Liver (tissue), 8 donors: ENCODE measurements at regions not wholly inside any gene's neighbourhood (a gene's known extent, or its start where the extent isn't known, plus 50 kb on each side); places are given as distances from the start of the nearest gene placed in this dataset.

Experiments used
- DNase-seq: peaks from one replicate; pipeline ENCODE4 v3.0.0-alpha.2; 2017; ENCODE audit warnings: low spot score
- H3K27ac ChIP-seq, 2 donors: one replicate each; pipeline ENCODE4 v1.7.0; 2013; ENCODE audit warnings: inconsistent platforms in 2 of 2, low read length in 2 of 2, control low read depth in 1 of 2, low read depth in 1 of 2, mild to moderate bottlenecking in 1 of 2
- H3K27me3 ChIP-seq, 4 donors: one replicate each; pipeline versions ENCODE4 v1.6.1 to v1.7.0; 2013; ENCODE audit warnings: low read length in 3 of 4, inconsistent platforms in 1 of 4, mild to moderate bottlenecking in 1 of 4, moderate library complexity in 1 of 4; ENCODE audit not compliant: control insufficient read depth in 4 of 4, insufficient read depth in 4 of 4
- H3K36me3 ChIP-seq, 4 donors: one replicate each; pipeline versions ENCODE4 v1.6.1 to v1.7.0; 2013; ENCODE audit warnings: low read length in 3 of 4, mild to moderate bottlenecking in 3 of 4, low read depth in 1 of 4, moderate library complexity in 1 of 4; ENCODE audit not compliant: control insufficient read depth in 4 of 4, insufficient read depth in 3 of 4
- H3K4me1 ChIP-seq, 4 donors: one replicate each; pipeline versions ENCODE4 v1.6.1 to v1.7.0; 2013; ENCODE audit warnings: low read length in 3 of 4, mild to moderate bottlenecking in 3 of 4, moderate library complexity in 1 of 4; ENCODE audit not compliant: control insufficient read depth in 4 of 4, insufficient read depth in 4 of 4
- H3K4me3 ChIP-seq, 3 donors: one replicate each; pipeline versions ENCODE4 v1.6.1 to v1.7.0; 2013; ENCODE audit warnings: low read length in 3 of 3, control low read depth in 1 of 3, low read depth in 1 of 3, mild to moderate bottlenecking in 1 of 3
- H3K9ac ChIP-seq, 2 donors: one replicate each; pipeline ENCODE4 v1.7.0; 2013; ENCODE audit warnings: low read length in 2 of 2, mild to moderate bottlenecking in 2 of 2, moderate library complexity in 2 of 2, control low read depth in 1 of 2, low read depth in 1 of 2
- H3K9me3 ChIP-seq, 4 donors: one replicate each; pipeline versions ENCODE4 v1.6.1 to v1.7.0; 2013; ENCODE audit warnings: low read length in 3 of 4; ENCODE audit not compliant: control insufficient read depth in 4 of 4
- ATF3 ChIP-seq: IDR thresholded peaks from 2 replicates; pipeline ENCODE4 v1.6.1; 2016; ENCODE audit warnings: antibody characterized with exemption
- CTCF ChIP-seq: fragments of 150-350 bp; IDR thresholded peaks from 2 replicates; pipeline ENCODE4 v1.5.1; 2017; ENCODE audit warnings: improper control_type of control experiment, low read depth, low read length; ENCODE audit not compliant: missing input control
- EGR1 ChIP-seq, 2 donors: IDR thresholded peaks; 2 replicates each; pipeline ENCODE4 v1.6.1; 2016 to 2018; ENCODE audit warnings: antibody characterized with exemption in 2 of 2, low read depth in 2 of 2
- FOXA1 ChIP-seq: IDR thresholded peaks from 2 replicates; pipeline ENCODE4 v1.6.1; 2016; ENCODE audit warnings: antibody characterized with exemption
- FOXA2 ChIP-seq: IDR thresholded peaks from 2 replicates; pipeline ENCODE4 v1.6.1; 2016; ENCODE audit warnings: antibody characterized with exemption
- GABPA ChIP-seq, 2 donors: IDR thresholded peaks in 1 of 2; conservative IDR thresholded peaks in 1 of 2; 2 replicates each; pipeline ENCODE4 v1.6.1; 2016; ENCODE audit warnings: antibody characterized with exemption in 2 of 2, mild to moderate bottlenecking in 1 of 2, moderate library complexity in 1 of 2
- HNF4A ChIP-seq, 2 donors: conservative IDR thresholded peaks; 2 replicates each; pipeline ENCODE4 v1.6.1; 2016; ENCODE audit warnings: antibody characterized with exemption in 2 of 2, mild to moderate bottlenecking in 2 of 2
- HNF4G ChIP-seq: IDR thresholded peaks from 2 replicates; pipeline ENCODE4 v1.6.1; 2016; ENCODE audit warnings: antibody characterized with exemption
- JUND ChIP-seq, 2 donors: IDR thresholded peaks; 2 replicates each; pipeline ENCODE4 v1.6.1; 2016; ENCODE audit warnings: antibody characterized with exemption in 2 of 2
- MAX ChIP-seq: IDR thresholded peaks from 2 replicates; pipeline ENCODE4 v1.6.1; 2016; ENCODE audit warnings: antibody characterized with exemption
- NR2F2 ChIP-seq: IDR thresholded peaks from 2 replicates; pipeline ENCODE4 v1.6.1; 2016; ENCODE audit warnings: antibody characterized with exemption
- RAD21 ChIP-seq, 2 donors: IDR thresholded peaks; 2 replicates each; pipeline ENCODE4 v1.6.1; 2016; ENCODE audit warnings: antibody characterized with exemption in 2 of 2, mild to moderate bottlenecking in 2 of 2
- REST ChIP-seq: IDR thresholded peaks from 2 replicates; pipeline ENCODE4 v1.6.1; 2016; ENCODE audit warnings: antibody characterized with exemption, mild to moderate bottlenecking
- RXRA ChIP-seq, 2 donors: IDR thresholded peaks; 2 replicates each; pipeline ENCODE4 v1.6.1; 2017 to 2018; ENCODE audit warnings: antibody characterized with exemption in 2 of 2, mild to moderate bottlenecking in 1 of 2
- SP1 ChIP-seq: IDR thresholded peaks from 2 replicates; pipeline ENCODE4 v1.6.1; 2018; ENCODE audit warnings: antibody characterized with exemption, mild to moderate bottlenecking
- TAF1 ChIP-seq: conservative IDR thresholded peaks from 2 replicates; pipeline ENCODE4 v1.6.1; 2016; ENCODE audit warnings: antibody characterized with exemption, mild to moderate bottlenecking
- YY1 ChIP-seq: IDR thresholded peaks from 2 replicates; pipeline ENCODE4 v1.6.1; 2016; ENCODE audit warnings: antibody characterized with exemption, mild to moderate bottlenecking
- ZBTB33 ChIP-seq: IDR thresholded peaks from 2 replicates; pipeline ENCODE4 v1.6.1; 2016; ENCODE audit warnings: antibody characterized with exemption
- WGBS: extraction: QIAGEN DNeasy Blood & Tissue Kit; methylation state at CpG from one replicate; pipeline ENCODE4 v1.1.7; 2013; 5-methylcytosine and 5-hydroxymethylcytosine counted together
- donor health status: healthy.
- donor health status: healthy.
- donor health status: healthy.
- donor health status: healthy.
- donor health status: healthy.

GRCh38 chr5:56432321-56432720 lies 199.2 kb upstream of the ANKRD55 start (continued):
- TF ChIP-seq ATF3 (no peak), ZBTB33 (no peak), TAF1 (no peak), SP1 (no peak), RAD21 (IDR thresholded peaks at IDR 0.05) (no peak), GABPA (IDR thresholded peaks at IDR 0.05 in 1 of 2, conservative IDR thresholded peaks at IDR 0.05 in 1 of 2) (no peak), NR2F2 (no peak), FOXA2 (no peak)

GRCh38 chr5:56430422-56430821 lies 197.3 kb upstream of the ANKRD55 start:
- no peak overlapping the region for H3K27ac ChIP-seq
- H3K9ac ChIP-seq, result no peak overlapping the region
- H3K4me3 ChIP-seq, result no peak overlapping the region
- no peak for TF ChIP-seq EGR1 (IDR thresholded peaks at IDR 0.05; ENCODE audit: low read depth in 2 of 2)
- TF ChIP-seq RAD21 (IDR thresholded peaks at IDR 0.05), result no peak
- no peak for TF ChIP-seq NR2F2
- no peak for TF ChIP-seq JUND (IDR thresholded peaks at IDR 0.05)
- no peak for TF ChIP-seq MAX
- no peak for TF ChIP-seq HNF4A (conservative IDR thresholded peaks at IDR 0.05)
- no peak for TF ChIP-seq GABPA (IDR thresholded peaks at IDR 0.05 in 1 of 2, conservative IDR thresholded peaks at IDR 0.05 in 1 of 2)
- no peak for TF ChIP-seq REST
- no peak for TF ChIP-seq YY1
- TF ChIP-seq HNF4G, result no peak
- no peak for TF ChIP-seq ZBTB33
- no peak for TF ChIP-seq ATF3
- TF ChIP-seq SP1, result no peak
- TF ChIP-seq FOXA1, result no peak
- no peak for TF ChIP-seq RXRA (IDR thresholded peaks at IDR 0.05)
- no peak for TF ChIP-seq CTCF
- TF ChIP-seq TAF1, result no peak
- no peak for TF ChIP-seq FOXA2
- H3K9me3 ChIP-seq, result no peaks in the 10 kb centered on the region
- no peaks in the 10 kb centered on the region for H3K27me3 ChIP-seq
- DNase-seq, result no peak
- no peaks in the 10 kb centered on the region for H3K4me1 ChIP-seq
- H3K36me3 ChIP-seq, result no peaks in the 10 kb centered on the region
- WGBS, result 89% methylated on average over 1 of the region's 1 CpG
